Fibroblast of pulmonary artery (primary cell): ENCODE measurements at regions not wholly inside any gene's neighbourhood (a gene's known extent, or its start where the extent isn't known, plus 50 kb on each side); places are given as distances from the start of the nearest gene placed in this dataset.
A peak's percentile ranks its signal among the peaks of the same experiment; 100 is the strongest.

Experiments used
- DNase-seq: peaks from one replicate; pipeline ENCODE4 v3.0.0-alpha.2; 2010; ENCODE audit warnings: low read depth
- H3K4me3 ChIP-seq: replicated peaks from 2 replicates; pipeline ENCODE4 v1.5.1; 2011; ENCODE audit warnings: low read depth, mild to moderate bottlenecking, control low read depth, low read length, moderate library complexity
- TF ChIP-seq, protein P1 (sequence below): IDR thresholded peaks from 2 replicates; pipeline ENCODE4 v1.5.1; 2011; ENCODE audit warnings: mild to moderate bottlenecking, control low read depth, low read length, inconsistent platforms; ENCODE audit errors: missing control alignments

DNA sequence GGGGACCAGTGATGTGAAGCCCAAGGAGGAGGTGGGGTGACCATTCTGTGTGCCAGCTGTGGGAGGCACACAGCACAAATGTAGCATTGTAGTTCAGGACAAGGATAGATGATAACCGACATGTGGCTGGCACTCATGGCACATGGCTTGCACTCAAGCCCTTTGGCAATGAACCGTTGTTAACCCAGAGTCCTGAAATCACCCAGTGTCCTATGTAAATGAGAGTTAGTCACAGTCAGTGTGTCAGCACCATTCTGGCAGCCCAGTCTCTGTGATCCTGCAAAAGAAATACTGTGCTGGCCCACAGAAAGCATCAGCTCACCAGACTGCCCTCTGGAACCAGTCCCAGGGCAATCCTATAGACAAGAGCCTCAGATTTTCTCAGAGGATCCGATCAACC lies 339.3 kb downstream of the MID1IP1 start:
- DNase-seq = no peak
- no peak overlapping the region for H3K4me3 ChIP-seq
- TF ChIP-seq, protein P1, sequence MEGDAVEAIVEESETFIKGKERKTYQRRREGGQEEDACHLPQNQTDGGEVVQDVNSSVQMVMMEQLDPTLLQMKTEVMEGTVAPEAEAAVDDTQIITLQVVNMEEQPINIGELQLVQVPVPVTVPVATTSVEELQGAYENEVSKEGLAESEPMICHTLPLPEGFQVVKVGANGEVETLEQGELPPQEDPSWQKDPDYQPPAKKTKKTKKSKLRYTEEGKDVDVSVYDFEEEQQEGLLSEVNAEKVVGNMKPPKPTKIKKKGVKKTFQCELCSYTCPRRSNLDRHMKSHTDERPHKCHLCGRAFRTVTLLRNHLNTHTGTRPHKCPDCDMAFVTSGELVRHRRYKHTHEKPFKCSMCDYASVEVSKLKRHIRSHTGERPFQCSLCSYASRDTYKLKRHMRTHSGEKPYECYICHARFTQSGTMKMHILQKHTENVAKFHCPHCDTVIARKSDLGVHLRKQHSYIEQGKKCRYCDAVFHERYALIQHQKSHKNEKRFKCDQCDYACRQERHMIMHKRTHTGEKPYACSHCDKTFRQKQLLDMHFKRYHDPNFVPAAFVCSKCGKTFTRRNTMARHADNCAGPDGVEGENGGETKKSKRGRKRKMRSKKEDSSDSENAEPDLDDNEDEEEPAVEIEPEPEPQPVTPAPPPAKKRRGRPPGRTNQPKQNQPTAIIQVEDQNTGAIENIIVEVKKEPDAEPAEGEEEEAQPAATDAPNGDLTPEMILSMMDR = no peak

DNA sequence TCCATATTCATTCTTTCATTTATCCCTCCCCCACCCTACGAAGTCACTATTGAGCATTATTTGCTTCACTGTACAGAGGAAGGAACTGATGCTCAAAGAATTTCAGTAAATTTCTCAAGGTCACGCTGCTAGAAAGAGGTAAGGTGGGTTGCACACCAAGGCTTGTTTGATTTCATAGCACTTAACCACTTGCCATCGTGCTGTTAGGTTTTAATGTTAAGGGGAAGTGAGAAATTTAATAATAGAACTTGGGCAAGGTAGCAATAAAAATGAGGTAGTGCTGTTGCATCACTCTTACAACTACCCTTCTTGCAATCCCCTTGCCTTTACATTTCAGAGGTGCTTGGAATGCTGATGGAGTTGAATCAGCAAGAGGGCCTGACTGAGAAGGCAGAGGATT lies 343.1 kb downstream of the MID1IP1 start:
- H3K4me3 ChIP-seq = no peak overlapping the region
- DNase-seq = no peak
- TF ChIP-seq, protein P1 = no peak

DNA sequence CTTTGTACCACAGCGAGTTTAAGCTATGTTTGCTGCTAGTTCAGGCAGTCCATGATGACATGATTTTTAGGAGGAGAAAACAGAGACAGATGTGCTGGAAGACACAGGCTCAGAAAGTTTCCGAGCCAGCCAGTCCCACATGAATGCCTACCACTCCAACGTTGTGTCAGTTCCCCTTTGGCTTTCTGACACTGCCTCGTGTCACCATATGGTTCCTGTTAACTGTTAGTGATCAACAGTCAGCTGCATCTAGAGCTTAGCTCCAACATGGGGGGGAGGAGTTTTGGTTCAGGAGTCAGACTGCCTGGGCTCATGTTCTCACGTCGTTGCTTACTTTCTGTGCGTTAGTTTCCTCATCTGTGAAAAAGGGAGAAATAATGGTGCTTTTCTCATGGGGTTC lies 343.7 kb downstream of the MID1IP1 start:
- TF ChIP-seq, protein P1 = no peak
- DNase-seq = no peak
- no peak overlapping the region for H3K4me3 ChIP-seq

DNA sequence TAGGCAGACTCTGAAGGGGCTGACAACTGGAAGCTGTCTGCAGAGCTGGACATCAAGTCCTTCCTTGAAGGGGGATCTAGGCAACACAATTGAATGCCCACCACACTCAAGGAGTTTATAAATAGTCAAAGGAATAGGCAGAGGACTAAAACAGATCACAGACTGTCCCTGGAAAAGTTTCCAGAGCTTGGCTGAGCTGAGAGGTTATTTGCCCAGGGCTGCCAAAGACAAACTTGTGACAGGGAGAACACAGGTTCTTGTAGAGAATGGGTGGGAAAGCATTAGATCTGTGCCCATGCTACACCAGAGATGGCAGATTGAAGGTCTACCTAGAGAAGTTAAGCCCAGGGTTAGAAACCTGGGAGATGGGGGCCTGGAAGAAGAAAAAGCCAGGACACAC lies 344.6 kb downstream of the MID1IP1 start:
- TF ChIP-seq, protein P1 = no peak
- DNase-seq = no peak
- H3K4me3 ChIP-seq = no peak overlapping the region

DNA sequence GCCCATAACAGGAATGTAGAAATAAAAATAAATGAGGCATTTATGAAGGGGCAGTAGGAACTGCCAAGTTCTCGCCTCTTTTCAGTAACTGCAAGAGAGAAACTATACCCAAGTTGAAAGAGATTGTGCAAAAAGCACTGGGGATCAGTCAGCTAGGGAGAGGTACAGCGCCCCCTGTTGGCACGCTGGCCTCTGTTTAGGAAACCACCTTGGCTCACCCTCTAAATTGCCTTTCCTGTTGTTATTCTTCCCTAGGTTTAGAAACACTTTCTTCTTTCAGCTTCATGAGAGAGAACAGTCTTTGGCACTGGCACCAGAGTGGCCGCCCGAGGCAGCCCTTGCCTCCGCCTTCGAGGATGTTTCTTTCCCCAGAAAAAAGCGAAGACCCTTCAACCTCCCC lies 348.5 kb downstream of the MID1IP1 start:
- TF ChIP-seq, protein P1 = peak; percentile 72
- H3K4me3 ChIP-seq = no peak overlapping the region
- DNase-seq = peak; percentile 61

DNA sequence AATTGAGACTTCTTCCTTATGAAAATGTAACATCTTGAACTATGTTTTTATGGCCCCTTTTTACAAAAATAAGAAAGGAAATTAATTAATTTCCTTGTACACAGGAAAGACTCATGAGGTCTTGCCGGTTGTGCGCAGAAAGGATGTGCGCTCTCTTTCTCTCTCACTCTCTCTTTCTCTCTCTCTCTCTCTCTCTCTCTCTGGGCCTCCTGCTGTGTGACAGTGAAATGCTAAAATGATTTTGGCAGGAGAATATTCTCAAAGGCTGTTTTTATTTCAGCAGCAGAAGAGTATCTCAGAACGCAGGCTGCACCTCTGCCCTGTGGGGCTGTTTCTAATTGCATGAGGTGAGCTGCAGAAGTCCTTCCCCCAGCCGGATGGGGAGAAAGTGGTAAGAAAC lies 349.0 kb downstream of the MID1IP1 start:
- TF ChIP-seq, protein P1 = no peak
- H3K4me3 ChIP-seq = no peak overlapping the region
- DNase-seq = no peak

DNA sequence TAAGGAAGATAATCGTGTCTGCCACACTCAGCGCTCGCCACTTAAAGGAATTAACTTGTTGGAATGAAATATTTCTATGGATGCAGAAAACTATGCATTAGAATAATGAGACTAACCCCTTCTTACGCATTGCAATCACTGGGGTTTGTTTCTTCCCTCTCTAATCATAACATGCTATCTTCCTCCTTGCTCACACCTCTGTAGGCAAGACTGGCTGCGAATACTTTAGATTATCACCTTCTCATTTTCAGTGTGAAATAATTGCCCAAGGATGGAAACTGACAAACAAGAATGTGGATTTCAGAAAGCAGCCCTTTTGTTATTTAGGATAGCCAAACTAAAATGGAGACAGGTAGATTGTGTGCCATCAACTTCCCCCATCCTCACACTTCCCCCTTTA lies 349.4 kb downstream of the MID1IP1 start:
- DNase-seq = no peak

More for the DNA sequence above, 349.4 kb downstream of the MID1IP1 start:
- TF ChIP-seq, protein P1 = no peak
- no peak overlapping the region for H3K4me3 ChIP-seq
